Gastroesophageal sphincter (tissue), 4 donors: ENCODE measurements at regions not wholly inside any gene's neighbourhood (a gene's known extent, or its start where the extent isn't known, plus 50 kb on each side); places are given as distances from the start of the nearest gene placed in this dataset.
A peak's percentile ranks its signal among the peaks of the same experiment; 100 is the strongest.

Experiments used
- ATAC-seq: fragments of 150-250 bp; one replicate; pipeline ENCODE4 v1.9.1; 2016; ENCODE audit warnings: mild to moderate bottlenecking, moderate library complexity
- H3K27ac ChIP-seq, 4 donors: fragments of 200-600 bp; sonication (generic) in 3 of 4; 1 replicate in 3 of 4; 2 replicates in 1 of 4; pipeline ENCODE4 v1.5.1; 2016 to 2019
- H3K27me3 ChIP-seq: fragments of 200-600 bp; sonication (generic); one replicate; pipeline ENCODE4 v1.5.1; 2019
- H3K36me3 ChIP-seq, 2 donors: fragments of 200-600 bp; sonication (generic); one replicate each; pipeline ENCODE4 v1.5.1; 2019; ENCODE audit warnings: control low read depth in 1 of 2
- H3K4me1 ChIP-seq, 3 donors: fragments of 200-600 bp; sonication (generic); 1 replicate in 2 of 3; 2 replicates in 1 of 3; pipeline ENCODE4 v1.5.1; 2016 to 2019; ENCODE audit warnings: control low read depth in 2 of 3
- H3K4me3 ChIP-seq, 2 donors: fragments of 200-600 bp; sonication (generic); one replicate each; pipeline ENCODE4 v1.5.1; 2019; ENCODE audit warnings: mild to moderate bottlenecking in 1 of 2, moderate library complexity in 1 of 2
- H3K9me3 ChIP-seq, 3 donors: fragments of 200-600 bp; sonication (generic); one replicate each; pipeline ENCODE4 v1.5.1; 2017 to 2019; ENCODE audit warnings: control low read depth in 2 of 3
- EP300 ChIP-seq: sonication (generic); formaldehyde crosslinking; IDR thresholded peaks from one replicate; pipeline ENCODE4 v1.6.1; 2017; ENCODE audit warnings: antibody characterized with exemption, mild to moderate bottlenecking
- POLR2A ChIP-seq, 2 donors: fragments of 450-650 bp; IDR thresholded peaks; one replicate each; pipeline ENCODE4 v1.6.1; 2017; ENCODE audit warnings: antibody characterized with exemption in 2 of 2, mild to moderate bottlenecking in 2 of 2, moderate library complexity in 1 of 2
- POLR2AphosphoS5 ChIP-seq: sonication (generic); formaldehyde crosslinking; IDR thresholded peaks from one replicate; pipeline ENCODE4 v1.6.1; 2017; ENCODE audit warnings: antibody characterized with exemption
- WGBS, 2 donors: methylation state at CpG; one replicate each; pipeline ENCODE4 v1.1.5; 2018; ENCODE audit warnings: low coverage in 1 of 2; 5-methylcytosine and 5-hydroxymethylcytosine counted together
- TF ChIP-seq, protein P1 (sequence below), 4 experiments: fragments of 200-600 bp in 2 of 4; fragments of 450-650 bp in 2 of 4; sonication (generic) in 1 of 4; IDR thresholded peaks; one replicate each; pipeline ENCODE4 v1.5.1; 2017 to 2019; ENCODE audit warnings: antibody characterized with exemption in 4 of 4, mild to moderate bottlenecking in 2 of 4, moderate library complexity in 2 of 4

DNA sequence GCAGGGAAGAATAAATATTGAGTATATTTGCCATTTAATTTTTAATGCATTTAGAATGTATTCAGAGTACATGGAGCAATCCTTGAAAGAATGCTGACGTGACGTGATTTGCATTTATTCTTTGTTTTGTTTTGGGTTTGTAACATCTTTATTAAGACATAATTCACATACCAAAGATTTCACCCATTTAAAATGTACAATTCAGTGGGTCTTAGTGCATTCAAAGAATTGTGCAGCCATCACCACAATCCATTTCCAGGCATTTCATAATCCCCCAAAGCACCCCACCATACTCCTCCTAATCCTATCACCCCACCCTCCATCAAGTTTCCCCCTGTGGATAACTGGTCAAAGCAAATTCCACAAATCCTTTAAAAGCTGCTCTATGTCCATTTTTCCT, 87.4 kb downstream of the FAM9B start:
- Histone ChIP-seq H3K9me3 (no peaks in the 10 kb centered on the region), H3K36me3 (no peaks in the 10 kb centered on the region), H3K4me3 (no peak overlapping the region), H3K4me1 (no peaks in the 10 kb centered on the region), H3K27ac (no peak overlapping the region), H3K27me3 (no peaks in the 10 kb centered on the region)
- ATAC-seq, result no peak
- no peak for TF ChIP-seq EP300
- no peak for TF ChIP-seq POLR2A (IDR thresholded peaks at IDR 0.05)
- TF ChIP-seq, protein P1, sequence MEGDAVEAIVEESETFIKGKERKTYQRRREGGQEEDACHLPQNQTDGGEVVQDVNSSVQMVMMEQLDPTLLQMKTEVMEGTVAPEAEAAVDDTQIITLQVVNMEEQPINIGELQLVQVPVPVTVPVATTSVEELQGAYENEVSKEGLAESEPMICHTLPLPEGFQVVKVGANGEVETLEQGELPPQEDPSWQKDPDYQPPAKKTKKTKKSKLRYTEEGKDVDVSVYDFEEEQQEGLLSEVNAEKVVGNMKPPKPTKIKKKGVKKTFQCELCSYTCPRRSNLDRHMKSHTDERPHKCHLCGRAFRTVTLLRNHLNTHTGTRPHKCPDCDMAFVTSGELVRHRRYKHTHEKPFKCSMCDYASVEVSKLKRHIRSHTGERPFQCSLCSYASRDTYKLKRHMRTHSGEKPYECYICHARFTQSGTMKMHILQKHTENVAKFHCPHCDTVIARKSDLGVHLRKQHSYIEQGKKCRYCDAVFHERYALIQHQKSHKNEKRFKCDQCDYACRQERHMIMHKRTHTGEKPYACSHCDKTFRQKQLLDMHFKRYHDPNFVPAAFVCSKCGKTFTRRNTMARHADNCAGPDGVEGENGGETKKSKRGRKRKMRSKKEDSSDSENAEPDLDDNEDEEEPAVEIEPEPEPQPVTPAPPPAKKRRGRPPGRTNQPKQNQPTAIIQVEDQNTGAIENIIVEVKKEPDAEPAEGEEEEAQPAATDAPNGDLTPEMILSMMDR (IDR thresholded peaks at IDR 0.05), result no peak
- TF ChIP-seq POLR2AphosphoS5, result no peak
- WGBS, 2 donors, result 66 to 93% methylated on average over 2 of the region's 2 CpGs

DNA sequence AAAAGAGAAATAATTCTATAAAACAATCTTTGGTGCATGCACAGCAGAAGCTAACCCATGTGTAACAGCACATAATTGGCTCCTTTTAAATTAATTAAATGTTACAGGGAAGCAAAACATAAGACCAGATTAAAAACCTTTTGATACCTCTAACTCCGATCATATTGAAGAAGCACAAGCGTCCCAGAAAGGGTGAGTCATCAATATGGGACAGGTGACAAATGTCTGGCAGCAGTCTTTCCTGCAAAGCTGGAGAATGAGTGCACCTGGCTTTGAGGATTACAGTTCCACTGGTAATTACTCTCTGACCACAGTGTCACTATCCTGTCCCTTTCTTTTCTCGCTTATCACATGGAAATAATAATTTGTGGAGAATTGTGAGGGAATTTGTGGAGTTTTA, 94.6 kb downstream of the FAM9B start:
- H3K27me3 ChIP-seq, result no peaks in the 10 kb centered on the region
- H3K36me3 ChIP-seq, result no peaks in the 10 kb centered on the region
- H3K9me3 ChIP-seq, result no peaks in the 10 kb centered on the region
- H3K4me1 ChIP-seq, result no peaks in the 10 kb centered on the region
- no peak overlapping the region for H3K27ac ChIP-seq
- no peak for TF ChIP-seq POLR2A (IDR thresholded peaks at IDR 0.05)
- TF ChIP-seq POLR2AphosphoS5, result no peak
- no peak for TF ChIP-seq EP300
- TF ChIP-seq, protein P1 (IDR thresholded peaks at IDR 0.05), result no peak
- no peak for ATAC-seq
- no peak overlapping the region for H3K4me3 ChIP-seq
- WGBS, 2 donors, result 73 to 82% methylated on average over 3 of the region's 3 CpGs

- Histone ChIP-seq H3K27me3 (no peaks in the 10 kb centered on the region), H3K27ac (no peak overlapping the region), H3K4me1 (no peaks in the 10 kb centered on the region), H3K36me3 (no peaks in the 10 kb centered on the region), H3K4me3 (no peak overlapping the region), H3K9me3 (no peaks in the 10 kb centered on the region)
- no peak for TF ChIP-seq POLR2A (IDR thresholded peaks at IDR 0.05)
- no peak for TF ChIP-seq POLR2AphosphoS5
- no peak for TF ChIP-seq EP300
- TF ChIP-seq, protein P1 (IDR thresholded peaks at IDR 0.05), result peak in 1 of 4 experiments; percentile 13
- no peak for ATAC-seq
- 9 to 29% methylated on average over 2 to 6 of the region's 7 CpGs for WGBS, 2 donors
These were observed 106.2 kb downstream of the FAM9B start for GRCh38 chrX:8927701-8928100.

- Histone ChIP-seq H3K4me3 (no peak overlapping the region), H3K27ac (no peak overlapping the region)
- TF ChIP-seq POLR2AphosphoS5 (no peak), POLR2A (IDR thresholded peaks at IDR 0.05) (no peak), EP300 (no peak)
- TF ChIP-seq, protein P1 (IDR thresholded peaks at IDR 0.05), result no peak
These were observed 106.8 kb downstream of the FAM9B start for GRCh38 chrX:8927066-8927635.

DNA sequence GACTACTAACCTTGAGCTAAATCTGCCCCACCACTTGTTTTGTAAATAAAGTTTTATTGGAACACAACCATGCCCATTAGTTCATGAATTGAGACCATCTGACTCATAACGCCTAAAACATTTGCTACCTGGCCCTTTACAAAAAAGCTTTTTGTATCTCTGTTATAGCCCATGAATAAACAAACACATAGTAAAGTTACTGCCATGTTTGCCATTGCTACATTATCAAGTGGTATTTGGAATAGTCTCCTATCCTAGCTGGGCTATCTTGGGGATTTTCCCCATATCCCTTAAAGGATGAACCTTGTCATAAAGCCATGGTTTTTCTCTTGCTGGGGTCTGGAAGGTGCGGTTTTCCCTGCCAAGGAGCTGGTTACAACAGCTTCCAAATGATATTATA, 112.3 kb downstream of the FAM9B start:
- Histone ChIP-seq H3K9me3 (no peaks in the 10 kb centered on the region), H3K36me3 (no peaks in the 10 kb centered on the region), H3K27me3 (no peaks in the 10 kb centered on the region), H3K4me1 (no peaks in the 10 kb centered on the region), H3K4me3 (no peak overlapping the region), H3K27ac (no peak overlapping the region)
- WGBS, 2 donors, result 65 to 94% methylated on average over 1 to 2 of the region's 2 CpGs
- ATAC-seq, result no peak
- TF ChIP-seq, protein P1 (IDR thresholded peaks at IDR 0.05), result no peak
- no peak for TF ChIP-seq EP300
- TF ChIP-seq POLR2A (IDR thresholded peaks at IDR 0.05), result no peak
- no peak for TF ChIP-seq POLR2AphosphoS5

More at GRCh38 chrX:8927066-8927635, 106.8 kb downstream of the FAM9B start:
- ATAC-seq, result no peak
- no peaks in the 10 kb centered on the region for H3K9me3 ChIP-seq
- H3K27me3 ChIP-seq, result no peaks in the 10 kb centered on the region
- WGBS, 2 donors, result 55 to 56% methylated on average over 5 of the region's 5 CpGs
- no peaks in the 10 kb centered on the region for H3K4me1 ChIP-seq
- no peaks in the 10 kb centered on the region for H3K36me3 ChIP-seq
